COLO829 (cell line): ENCODE measurements at regions not wholly inside any gene's neighbourhood (a gene's known extent, or its start where the extent isn't known, plus 50 kb on each side); places are given as distances from the start of the nearest gene placed in this dataset.
"Not testable (repeated sequence)": the region's sequence is repeated elsewhere in the genome, so short reads cannot be mapped to it uniquely, and the experiment has no call there.

Experiments used
- DNase-seq: peaks from one replicate; pipeline ENCODE4 v3.0.0; 2012; ENCODE audit warnings: low spot score

DNA sequence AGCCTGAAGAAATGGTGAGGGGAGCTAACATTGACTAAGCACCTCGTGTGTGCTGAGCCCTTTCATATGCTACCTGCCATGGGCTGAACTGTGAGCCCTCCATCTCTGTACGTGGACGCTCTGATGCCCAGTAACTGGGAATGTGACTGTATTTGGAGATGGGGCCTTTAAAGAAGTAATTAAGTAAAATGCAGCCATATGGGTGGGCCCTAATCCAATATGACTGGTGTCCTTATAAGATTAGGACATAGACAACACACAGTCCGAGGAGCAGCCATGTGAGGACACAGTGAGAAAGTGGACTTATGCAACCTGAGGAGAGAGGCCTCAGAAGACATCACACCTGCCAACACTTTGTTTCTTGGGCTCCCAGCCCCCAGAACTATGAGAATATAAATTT is 92.7 kb upstream of the ATP1B1 start:
- no peak for DNase-seq

DNA sequence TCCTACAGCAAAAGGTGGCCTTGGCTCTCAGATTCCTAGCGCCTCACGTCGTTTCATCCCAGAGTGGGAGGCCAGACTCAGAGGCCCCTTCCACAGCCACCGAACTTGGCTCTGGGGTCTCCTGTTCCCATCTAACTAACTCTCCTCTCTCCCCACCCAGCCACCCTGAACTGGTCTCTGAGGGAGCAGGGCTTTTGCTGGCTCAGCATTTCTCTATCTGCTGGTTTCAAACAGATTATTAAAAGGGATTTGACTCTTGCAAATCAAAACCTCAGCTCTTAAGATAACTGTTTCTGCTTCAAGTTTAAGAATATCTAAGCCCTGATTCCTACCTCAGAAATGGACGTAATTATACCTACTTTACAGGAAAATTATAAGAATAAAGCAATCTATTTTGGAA is 91.0 kb upstream of the ATP1B1 start:
- DNase-seq: no peak

DNA sequence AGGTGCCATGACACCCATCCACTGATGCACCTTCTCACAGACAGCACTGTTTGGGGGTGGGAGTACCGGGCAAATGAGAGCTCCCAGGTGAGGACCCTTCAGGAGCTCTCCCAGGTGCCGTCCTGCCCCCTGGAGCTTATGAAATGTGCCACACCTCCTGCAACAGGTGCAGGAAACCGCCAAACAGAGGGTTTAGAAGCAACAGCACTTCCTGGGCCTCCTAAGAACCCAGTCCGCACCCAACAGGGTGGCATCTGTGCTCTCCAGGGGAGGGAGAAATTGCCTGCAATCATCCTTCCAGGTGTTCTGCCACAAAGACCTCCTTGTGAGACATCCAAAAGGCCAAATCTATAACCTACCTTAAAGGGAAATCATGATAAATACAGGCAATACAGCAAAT is 87.7 kb upstream of the ATP1B1 start:
- no peak for DNase-seq

DNA sequence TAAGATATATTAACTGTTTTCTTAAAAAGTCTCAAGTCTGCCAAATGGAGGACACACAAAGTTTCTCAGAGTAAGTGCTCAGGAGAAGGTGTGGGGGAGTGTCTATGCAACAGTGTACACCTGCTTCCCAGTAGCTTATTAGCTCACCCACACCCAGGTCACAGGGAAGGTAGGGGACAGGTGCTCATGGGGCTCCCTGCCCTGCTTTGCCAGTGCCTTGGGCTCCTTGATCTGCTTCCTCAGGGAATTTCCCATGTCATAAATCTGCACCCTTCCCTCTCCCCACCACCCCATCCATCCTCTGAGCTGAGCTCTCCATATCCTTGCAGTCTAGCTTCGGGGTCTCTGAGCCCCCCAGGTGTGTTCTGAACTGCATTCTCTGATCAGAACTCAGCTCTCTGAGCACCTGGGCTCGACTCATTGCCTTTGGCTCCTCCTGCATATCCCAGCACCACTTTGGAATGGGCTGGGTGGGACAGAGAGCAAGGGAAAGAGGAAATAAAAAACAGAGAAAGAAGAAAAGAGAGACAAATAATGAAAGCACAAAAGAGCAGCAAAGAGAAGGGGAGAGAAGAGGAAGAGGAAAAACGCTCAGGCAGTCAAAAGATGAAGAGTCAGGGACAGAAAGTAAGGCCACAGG is 87.0 kb upstream of the ATP1B1 start:
- no peak for DNase-seq

DNA sequence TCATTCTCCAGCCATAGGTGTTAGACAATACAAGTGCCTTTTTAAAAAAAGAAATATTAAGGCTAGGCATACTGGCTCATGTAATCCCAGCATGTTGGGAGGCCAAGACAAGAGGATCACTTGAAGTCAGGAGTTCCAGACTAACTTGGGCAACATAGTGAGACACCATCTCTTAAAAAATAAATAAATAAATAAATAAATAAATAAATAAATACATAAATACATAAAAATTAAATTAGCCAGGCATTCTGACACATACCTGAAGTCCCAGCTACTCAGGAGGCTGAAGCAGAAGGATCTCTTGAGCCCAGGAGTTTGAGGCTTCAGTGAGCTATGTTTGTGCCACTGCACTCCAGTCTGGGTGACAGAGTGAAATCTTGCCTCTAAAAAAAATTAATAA is 85.8 kb upstream of the ATP1B1 start:
- no peak for DNase-seq

DNA sequence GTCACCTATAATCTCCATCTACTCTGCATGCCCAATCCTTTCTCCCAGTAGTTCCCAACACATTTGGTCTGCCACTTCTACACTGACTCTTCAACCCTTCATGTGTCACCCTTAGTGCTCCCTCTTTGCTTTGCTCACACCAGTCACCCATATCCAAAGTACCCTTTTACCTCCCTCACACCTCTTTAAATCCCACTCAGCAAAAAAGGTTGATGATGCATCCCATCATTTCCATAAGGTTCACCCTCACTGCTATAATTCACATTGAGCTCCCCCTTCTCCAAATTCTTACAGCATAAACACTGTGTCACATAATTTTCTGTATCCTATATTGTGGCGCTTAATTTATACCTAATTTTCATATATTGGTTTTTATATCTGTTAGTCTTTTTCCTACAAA is 83.8 kb upstream of the ATP1B1 start:
- no peak for DNase-seq

DNA sequence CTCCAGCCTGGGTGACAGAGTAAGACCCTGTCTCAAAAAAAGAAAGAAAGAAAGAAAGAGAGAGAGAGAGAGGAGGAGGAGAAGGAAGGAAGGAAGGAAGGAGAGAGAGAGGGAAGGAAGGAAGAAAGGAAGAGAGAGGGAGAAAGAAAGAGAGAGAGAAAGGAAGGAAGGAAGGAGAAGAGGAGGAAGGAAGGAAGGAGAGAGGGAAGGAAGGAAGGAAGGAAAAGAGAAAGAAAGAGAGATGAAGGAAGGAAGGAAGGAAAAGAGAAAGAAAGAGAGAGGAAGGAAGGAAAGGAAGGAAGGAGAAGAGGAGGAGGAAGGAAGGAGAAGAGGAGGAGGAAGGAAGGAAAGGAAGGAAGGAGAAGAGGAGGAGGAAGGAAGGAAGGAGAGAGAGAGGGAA is 82.2 kb upstream of the ATP1B1 start:
- no peak for DNase-seq

DNA sequence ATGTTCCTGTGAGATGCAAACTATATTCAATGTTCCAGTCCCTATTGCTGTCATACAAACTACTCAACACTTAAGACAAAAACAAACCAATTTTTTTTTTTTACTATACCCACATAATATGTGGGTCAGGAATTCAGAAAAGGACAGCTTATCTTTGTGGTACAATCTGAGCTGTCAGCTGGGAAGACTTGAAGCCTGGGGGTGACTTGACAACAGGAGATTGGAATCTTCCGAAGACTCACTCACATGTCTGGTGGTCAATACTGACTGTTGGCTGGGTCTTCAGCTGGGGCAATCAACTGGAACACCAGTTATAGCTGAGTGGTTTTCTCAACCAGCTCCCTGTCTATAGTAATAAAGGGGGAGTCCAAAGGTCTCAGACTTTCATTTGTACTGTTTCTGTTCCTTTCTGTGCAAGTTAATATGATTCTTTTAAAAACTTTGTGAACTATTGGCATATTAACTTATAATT is 81.7 kb upstream of the ATP1B1 start:
- no peak for DNase-seq

DNA sequence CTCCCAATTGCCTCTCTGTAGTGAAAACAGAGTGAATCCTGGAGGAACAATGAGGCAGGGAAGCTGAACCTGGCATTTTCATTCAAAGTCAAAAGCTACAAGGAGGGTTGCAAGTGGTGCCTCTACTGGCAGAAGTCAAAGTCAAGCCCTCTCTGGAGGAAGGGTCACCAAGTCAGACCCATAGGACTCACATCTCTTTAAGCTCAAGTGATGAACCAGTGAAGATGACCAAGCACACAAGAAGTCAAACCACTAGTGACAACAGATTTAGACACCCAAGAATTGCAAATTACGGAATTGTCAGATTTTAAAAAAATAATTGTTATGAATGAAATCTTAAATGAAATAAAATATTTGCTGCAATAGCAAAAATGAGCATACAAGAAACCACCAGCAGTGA is 81.1 kb upstream of the ATP1B1 start:
- no peak for DNase-seq

DNA sequence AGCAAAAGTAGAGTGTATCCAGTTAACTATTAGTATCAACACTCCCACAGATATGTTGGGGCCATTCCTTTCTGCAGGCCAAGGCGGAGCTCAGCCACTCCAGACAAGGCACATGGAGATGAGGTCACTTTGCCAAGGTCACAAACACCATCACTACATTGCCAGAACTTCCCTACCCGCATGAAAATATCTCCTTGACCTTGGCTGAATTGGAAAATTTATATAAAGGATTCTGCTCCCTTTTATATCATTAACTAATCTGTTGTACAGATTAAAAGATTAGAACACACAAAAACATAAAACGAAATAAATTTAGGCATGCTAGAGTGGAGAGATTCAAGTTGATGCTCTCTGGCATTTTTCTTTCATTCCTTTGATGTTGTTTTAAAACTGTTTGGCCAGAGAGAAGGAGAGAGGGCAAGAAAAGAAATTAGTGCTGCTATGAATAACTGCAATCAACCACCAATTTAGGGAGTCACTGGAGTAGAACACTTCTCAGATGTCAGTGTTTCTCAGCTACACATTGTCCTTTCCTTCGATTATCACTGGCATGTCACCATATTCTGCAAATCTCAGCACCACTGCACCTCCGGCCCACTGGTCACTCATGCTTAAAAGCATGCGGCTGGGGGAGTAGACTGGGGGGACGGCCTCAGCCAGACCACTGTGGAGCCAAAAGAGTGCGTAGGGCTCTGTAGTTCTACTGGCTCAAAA is 78.7 kb upstream of the ATP1B1 start:
- DNase-seq: no peak

DNA sequence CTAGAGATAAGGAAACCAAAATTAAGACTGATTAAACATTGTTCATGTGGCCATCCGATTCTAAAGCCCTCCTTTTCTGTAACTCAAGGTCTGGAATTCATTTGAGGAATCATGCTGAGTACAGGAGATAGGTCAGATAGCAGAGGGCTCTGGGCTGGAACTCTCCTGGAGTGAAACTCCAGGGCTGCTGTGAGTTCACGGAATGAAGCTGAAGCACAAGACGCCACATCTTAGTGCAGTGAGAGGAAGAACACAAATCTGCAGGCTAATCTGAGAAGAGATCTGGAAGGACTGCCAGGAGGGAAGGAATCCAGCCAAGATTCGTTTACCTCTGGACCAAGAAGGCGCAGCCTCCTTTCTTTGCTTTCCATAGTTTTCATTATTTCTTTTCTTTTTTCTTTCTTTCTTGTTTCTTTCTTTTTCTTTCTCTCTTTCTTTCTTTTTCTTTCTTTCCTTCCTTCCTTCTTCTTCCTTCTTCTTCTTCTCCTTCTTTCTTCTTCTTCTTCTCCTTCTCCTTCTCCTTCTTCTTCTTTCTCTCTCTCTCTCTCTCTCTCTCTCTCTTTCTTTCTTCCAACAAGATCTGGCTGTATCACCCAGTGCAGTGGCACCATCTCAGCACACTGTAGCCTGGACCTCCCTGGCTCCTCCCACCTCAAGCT is 74.8 kb upstream of the ATP1B1 start:
- DNase-seq: no peak

DNA sequence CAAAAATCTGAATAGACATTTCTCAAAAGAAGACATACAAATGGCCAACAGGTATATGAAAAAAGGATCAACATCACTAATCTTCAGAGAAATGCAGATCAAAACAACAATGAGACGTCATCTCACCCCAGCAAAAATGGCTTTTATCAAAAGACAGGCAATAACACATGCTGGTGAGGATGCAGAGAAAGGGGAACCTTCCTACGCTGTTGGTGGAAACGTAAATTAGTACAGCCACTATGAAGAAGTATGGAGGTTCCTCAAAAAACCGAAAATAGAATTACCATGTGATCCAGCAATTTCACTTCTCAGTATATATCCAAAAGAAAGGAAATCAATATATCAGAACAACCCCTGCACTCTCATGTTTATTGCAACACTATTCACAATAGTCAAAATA is 65.1 kb upstream of the ATP1B1 start:
- DNase-seq: no peak

DNA sequence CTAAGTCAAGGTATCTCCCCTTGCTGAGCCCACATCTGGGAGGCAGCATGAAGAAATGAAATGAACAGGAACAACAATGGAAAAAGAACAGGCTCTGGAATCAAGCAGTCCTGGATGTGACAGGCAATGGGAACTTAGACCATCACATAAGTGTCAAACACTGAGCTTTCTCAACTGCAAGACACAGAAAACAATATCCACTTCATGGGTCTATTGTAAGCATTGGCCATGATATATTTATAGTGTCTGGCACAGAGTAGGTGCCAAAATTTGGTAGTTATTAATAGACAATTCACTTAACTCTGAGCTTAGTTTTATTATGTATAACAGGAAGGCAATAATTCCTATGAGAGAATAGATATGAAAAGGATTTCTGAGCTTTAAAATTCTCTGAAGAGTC is 64.1 kb upstream of the ATP1B1 start:
- DNase-seq: no peak

DNA sequence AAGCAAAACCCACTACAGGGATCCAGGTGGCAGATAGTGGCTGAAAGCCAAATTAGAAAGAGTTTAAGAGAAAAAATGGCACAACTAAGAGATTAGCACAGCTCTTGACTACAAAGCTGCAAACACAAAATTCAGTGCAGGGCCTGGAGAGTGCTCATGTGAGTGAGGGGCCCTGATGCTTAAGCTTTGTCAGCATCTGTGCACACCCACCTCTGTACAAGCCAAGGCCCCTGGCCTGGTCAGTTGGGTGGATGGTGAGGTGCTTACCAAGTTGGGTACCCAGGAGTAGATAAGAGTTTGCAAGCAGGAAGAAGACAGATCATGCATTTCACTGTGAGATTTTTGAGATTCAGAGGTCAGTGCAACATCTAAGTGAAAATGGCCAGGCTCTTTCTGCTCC is 62.7 kb upstream of the ATP1B1 start:
- no peak for DNase-seq

DNA sequence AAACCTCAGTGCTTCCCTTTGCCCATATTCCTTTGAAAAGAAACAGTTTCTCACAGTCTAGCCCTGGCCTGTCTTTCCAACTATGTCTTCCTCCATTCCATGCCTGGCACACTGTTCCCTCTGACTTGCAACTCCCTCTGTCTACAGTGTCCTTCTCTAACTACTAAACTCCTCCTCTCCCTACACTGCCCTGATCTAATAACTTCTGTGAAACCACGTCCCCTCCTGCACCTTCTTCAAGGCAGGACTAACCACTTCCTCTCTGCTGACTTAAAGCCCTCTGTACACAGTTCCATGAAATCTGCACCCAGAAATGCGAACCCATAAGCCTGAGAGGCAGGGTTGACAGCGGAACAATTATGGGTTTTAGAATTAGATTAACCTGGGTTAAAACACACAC is 62.2 kb upstream of the ATP1B1 start:
- DNase-seq: no peak

DNA sequence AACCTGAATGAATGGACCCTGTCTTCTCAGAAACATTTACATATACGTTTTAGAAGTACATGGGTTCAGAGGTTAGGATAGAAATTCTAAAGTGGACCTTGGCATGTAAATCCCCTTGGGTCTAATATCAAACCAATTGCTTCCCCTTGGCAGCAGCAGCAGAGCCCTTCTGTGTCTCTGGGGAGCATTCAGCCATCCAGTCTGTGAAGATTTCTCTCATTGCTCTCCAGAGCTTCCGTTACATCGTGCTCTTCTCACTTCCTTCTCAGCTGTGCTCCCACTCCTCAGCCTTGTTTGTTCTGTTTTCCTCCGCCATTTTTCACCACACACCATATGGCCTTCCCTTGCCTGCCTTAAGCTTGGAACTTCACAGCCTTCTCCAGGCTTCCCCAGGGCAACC is 61.5 kb upstream of the ATP1B1 start:
- DNase-seq: no peak

DNA sequence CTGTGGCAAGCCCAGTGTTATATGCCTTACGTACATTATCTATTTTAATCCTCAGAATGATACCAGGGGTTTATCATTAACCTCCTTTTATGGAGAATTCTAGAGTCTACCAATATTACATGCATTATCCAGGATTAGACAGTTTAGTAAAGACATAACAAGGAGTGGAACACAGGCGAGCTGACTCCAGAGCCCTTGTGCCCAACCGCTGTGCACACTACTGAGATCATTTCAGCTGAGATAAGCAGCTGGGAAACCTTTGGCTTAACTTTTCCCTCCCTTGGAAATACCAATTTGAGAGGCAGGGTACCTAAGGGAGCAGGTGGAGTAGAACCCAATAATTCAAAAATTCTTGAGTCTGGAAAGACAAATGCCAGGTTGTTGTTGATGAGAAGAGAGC is 59.8 kb upstream of the ATP1B1 start:
- DNase-seq: no peak

DNA sequence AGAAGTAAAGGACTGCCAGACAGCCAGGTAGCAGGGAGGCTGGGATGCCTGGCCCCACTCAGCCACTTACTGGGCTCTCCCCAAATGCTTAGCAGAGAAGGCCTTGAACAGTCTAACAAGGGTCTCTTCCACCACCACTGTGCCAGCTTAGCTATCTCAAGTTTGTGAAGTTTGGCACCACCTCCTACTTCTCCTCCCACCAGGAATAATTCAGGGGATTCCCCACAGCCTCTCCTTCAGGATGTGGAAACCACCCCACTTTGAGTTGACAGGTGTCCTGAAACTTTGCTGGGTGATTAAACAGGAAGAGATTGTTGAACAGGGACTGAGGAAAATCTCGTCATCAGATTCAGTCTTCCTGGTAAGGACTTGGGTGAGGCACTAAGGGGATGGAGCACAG is 59.4 kb upstream of the ATP1B1 start:
- no peak for DNase-seq

DNA sequence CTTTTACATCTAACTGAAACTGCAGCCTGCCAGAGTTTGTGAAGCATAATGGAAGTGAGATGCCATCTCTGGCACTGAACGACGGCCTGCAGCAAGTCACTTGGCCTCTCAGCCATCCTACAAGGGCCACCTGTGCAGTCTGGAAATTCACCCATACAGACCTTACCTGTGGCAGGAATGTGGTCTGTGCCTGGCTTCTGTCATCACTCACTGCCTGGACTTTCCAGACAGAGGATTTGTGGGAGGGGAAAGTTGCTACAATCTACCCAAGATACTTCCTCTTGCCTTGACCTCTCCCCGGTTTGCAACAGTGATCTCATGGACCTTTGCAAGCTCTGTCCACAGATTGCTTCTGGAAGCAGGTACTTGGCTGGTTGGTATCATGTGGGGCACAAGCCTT is 58.4 kb upstream of the ATP1B1 start:
- no peak for DNase-seq

DNA sequence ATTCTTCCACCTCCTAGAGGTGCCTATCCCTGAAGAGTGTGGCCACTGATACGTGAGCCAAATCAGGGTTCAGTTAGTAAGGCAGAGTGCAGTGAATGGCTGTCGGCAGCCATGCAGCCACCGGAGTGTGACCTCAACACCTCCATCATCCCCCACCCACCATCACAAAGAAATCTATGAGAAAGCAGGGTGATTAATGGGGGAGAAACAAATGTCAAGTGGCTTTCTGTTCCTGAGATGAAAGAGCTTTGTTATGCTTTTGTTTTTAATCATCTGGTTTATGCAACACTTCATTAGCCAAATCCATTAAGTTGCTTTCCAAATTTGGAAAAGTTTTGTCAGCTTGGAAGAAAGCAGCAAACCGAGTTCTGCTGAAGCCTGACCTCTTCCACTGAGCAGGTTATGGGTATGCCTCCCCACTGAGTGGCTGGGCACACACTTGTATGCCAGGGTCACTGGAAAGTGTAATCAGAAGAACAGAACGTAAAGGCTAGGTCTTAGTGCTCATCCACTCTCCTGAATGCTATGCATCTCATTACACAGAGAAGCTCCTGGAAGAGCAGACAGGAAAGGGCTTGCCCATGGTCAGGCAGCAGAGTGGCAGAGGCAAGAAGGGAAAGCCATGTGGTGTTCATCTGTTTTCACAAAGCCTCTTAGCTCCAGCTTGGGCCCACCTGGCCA is 57.1 kb upstream of the ATP1B1 start:
- no peak for DNase-seq

DNA sequence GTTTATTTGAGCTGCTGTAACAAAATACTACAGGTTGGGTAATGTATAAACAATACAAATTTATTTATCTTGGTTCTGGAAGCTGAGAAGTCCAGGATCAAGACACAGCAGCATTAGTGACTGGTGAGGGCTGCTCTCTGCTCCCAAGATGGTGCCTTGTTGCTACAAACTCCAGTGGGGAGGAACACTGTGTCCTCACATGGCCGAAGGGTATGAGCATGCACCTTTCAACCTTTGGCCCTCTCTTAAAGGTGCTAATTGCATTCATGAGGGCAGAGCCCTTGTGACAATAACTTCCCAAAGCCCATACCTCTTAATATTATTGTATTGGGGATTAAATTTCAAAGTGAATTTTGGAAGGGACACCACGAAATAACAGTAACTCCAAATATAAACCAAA is 55.3 kb upstream of the ATP1B1 start:
- no peak for DNase-seq

DNA sequence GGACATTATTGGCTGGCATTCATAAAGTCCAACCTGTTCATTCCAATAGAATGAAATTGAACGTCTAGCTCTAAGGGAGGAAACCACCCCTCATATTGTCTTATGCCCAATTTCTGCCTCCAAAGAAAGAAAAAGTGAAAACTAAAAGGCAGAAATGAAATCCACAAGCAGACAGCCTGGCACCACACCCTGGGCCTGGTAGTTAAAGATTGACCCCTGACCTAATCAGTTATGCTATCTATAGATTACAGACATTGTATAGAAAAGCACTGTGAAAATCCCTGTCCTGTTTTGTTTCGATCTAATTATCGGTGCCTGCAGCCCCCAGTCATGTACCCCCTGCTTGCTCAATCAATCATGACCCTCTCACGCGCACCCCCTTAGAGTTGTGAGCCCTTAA is 54.3 kb upstream of the ATP1B1 start:
- DNase-seq: not testable (repeated sequence)

DNA sequence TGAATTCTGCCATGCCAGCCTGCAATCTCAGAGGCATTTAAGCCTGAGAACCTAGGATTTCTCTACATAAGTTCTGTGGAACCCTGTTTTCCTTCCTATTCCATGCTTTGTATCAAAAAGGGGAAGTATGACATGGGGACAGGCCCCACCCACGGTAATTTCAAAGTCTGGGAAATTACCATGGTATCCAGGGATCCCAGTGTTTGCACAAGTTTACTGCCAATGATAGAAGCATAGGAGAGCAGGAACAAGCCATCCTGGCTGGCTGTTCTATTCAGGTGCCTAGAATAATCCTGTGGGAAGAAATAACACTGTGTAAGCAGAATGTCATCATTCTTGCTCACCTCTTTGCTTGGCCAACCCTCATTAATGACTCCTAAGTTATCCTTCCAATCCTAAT is 53.8 kb upstream of the ATP1B1 start:
- no peak for DNase-seq
